GM18858 (cell line): ENCODE measurements at regions not wholly inside any gene's neighbourhood (a gene's known extent, or its start where the extent isn't known, plus 50 kb on each side); places are given as distances from the start of the nearest gene placed in this dataset.
"Not testable (repeated sequence)": the region's sequence is repeated elsewhere in the genome, so short reads cannot be mapped to it uniquely, and the experiment has no call there.

Experiments used
- ATAC-seq: cut with Tn5 transposase; IDR thresholded peaks from one replicate; pipeline ENCODE4 v1.9.1; 2021; ENCODE audit not compliant: unreplicated experiment

GRCh38 chr14:48304729-48305128, 629.3 kb upstream of the MDGA2 start:
- no peak for ATAC-seq

- no peak for ATAC-seq
These were observed 614.3 kb upstream of the MDGA2 start for GRCh38 chr14:48289701-48290100.

GRCh38 chr14:48285217-48285616, 609.8 kb upstream of the MDGA2 start:
- not testable (repeated sequence) for ATAC-seq

GRCh38 chr14:48275301-48275700, 599.9 kb upstream of the MDGA2 start:
- ATAC-seq, result no peak

GRCh38 chr14:48274826-48275225, 599.4 kb upstream of the MDGA2 start:
- ATAC-seq, result no peak

GRCh38 chr14:48267926-48268325, 592.5 kb upstream of the MDGA2 start:
- not testable (repeated sequence) for ATAC-seq

GRCh38 chr14:48266201-48266600, 590.8 kb upstream of the MDGA2 start:
- ATAC-seq, result not testable (repeated sequence)

GRCh38 chr14:48261436-48261835, 586.0 kb upstream of the MDGA2 start:
- no peak for ATAC-seq

GRCh38 chr14:48260394-48261295, 585.2 kb upstream of the MDGA2 start:
- ATAC-seq, result not testable (repeated sequence)

GRCh38 chr14:48259876-48260275, 584.5 kb upstream of the MDGA2 start:
- ATAC-seq, result not testable (repeated sequence)

GRCh38 chr14:48259232-48259631, 583.8 kb upstream of the MDGA2 start:
- not testable (repeated sequence) for ATAC-seq

- not testable (repeated sequence) for ATAC-seq
These were observed 583.3 kb upstream of the MDGA2 start for GRCh38 chr14:48258703-48259102.

GRCh38 chr14:48253020-48253419, 577.6 kb upstream of the MDGA2 start:
- no peak for ATAC-seq

GRCh38 chr14:48251290-48251689, 575.9 kb upstream of the MDGA2 start:
- no peak for ATAC-seq

- ATAC-seq, result no peak
These were observed 575.2 kb upstream of the MDGA2 start for GRCh38 chr14:48250575-48250974.

- no peak for ATAC-seq
These were observed 572.6 kb upstream of the MDGA2 start for GRCh38 chr14:48247977-48248376.

GRCh38 chr14:48243900-48244299, 568.5 kb upstream of the MDGA2 start:
- no peak for ATAC-seq

- no peak for ATAC-seq
These were observed 553.7 kb upstream of the MDGA2 start for GRCh38 chr14:48229091-48229490.

- ATAC-seq, result no peak
These were observed 518.5 kb upstream of the MDGA2 start for GRCh38 chr14:48193893-48194292.

- not testable (repeated sequence) for ATAC-seq
These were observed 474.2 kb upstream of the MDGA2 start for GRCh38 chr14:48149624-48150023.

- ATAC-seq, result no peak
These were observed 465.4 kb upstream of the MDGA2 start for GRCh38 chr14:48140804-48141203.

- no peak for ATAC-seq
These were observed 454.1 kb upstream of the MDGA2 start for GRCh38 chr14:48129472-48129871.

- no peak for ATAC-seq
These were observed 452.3 kb upstream of the MDGA2 start for GRCh38 chr14:48127674-48128073.
